ENCODE measurements at regions not wholly inside any gene's neighbourhood (a gene's known extent, or its start where the extent isn't known, plus 50 kb on each side); places are given as distances from the start of the nearest gene placed in this dataset.

- H3K9me3 ChIP-seq = no peaks in the 10 kb centered on the region
- no peaks in the 10 kb centered on the region for H3K27me3 ChIP-seq
- no peaks in the 10 kb centered on the region for H3K4me1 ChIP-seq (ENCODE audit: insufficient read depth)
- H3K27ac ChIP-seq = no peak overlapping the region
- intact Hi-C loops (cut with DNase I) = loop anchor here in 1 of 4 donors (10.0 kb wide), 1 partner anchor 58 kb away; no protein-coding TSS in a partner anchor
- DNase-seq = no peak
- 93 to 97% (median 94%) methylated on average over 2 of the region's 2 CpGs for WGBS, 3 donors
- H3K4me3 ChIP-seq = no peak overlapping the region
- no peak for TF ChIP-seq EP300 (IDR thresholded peaks at IDR 0.05)
- no peak for TF ChIP-seq POLR2A (IDR thresholded peaks at IDR 0.05)
- TF ChIP-seq CTCF (IDR thresholded peaks at IDR 0.05) = no peak
- H3K36me3 ChIP-seq = no peaks in the 10 kb centered on the region
Observed at GRCh38 chr15:70596354-70597055, 166.9 kb downstream of the UACA start.

GRCh38 chr15:70593795-70594194 is 169.6 kb downstream of the UACA start:
- Histone ChIP-seq H3K36me3 (no peaks in the 10 kb centered on the region), H3K27ac (no peak overlapping the region), H3K9me3 (no peaks in the 10 kb centered on the region), H3K4me3 (no peak overlapping the region), H3K4me1 (ENCODE audit: insufficient read depth) (no peaks in the 10 kb centered on the region), H3K27me3 (no peaks in the 10 kb centered on the region)
- no peak for DNase-seq
- intact Hi-C loops (cut with DNase I) = loop anchor here in 1 of 4 donors (10.0 kb wide), 1 partner anchor 61 kb away; no protein-coding TSS in a partner anchor
- TF ChIP-seq EP300 (IDR thresholded peaks at IDR 0.05) = no peak
- TF ChIP-seq CTCF (IDR thresholded peaks at IDR 0.05) = no peak
- TF ChIP-seq POLR2A (IDR thresholded peaks at IDR 0.05) = no peak

- WGBS, 3 donors = 60 to 67% (median 64%) methylated on average over 4 of the region's 4 CpGs
- no peaks in the 10 kb centered on the region for H3K36me3 ChIP-seq
- no peak overlapping the region for H3K4me3 ChIP-seq
- no peak for TF ChIP-seq CTCF (IDR thresholded peaks at IDR 0.05)
- no peak for TF ChIP-seq POLR2A (IDR thresholded peaks at IDR 0.05)
- TF ChIP-seq EP300 (IDR thresholded peaks at IDR 0.05) = no peak
- H3K27ac ChIP-seq = no peak overlapping the region
- no peaks in the 10 kb centered on the region for H3K9me3 ChIP-seq
- no peaks in the 10 kb centered on the region for H3K27me3 ChIP-seq
- no peak for DNase-seq
- no peaks in the 10 kb centered on the region for H3K4me1 ChIP-seq (ENCODE audit: insufficient read depth)
- intact Hi-C loops (cut with DNase I) = loop anchor here in 1 of 4 donors (10.0 kb wide), 1 partner anchor 65 kb away; no protein-coding TSS in a partner anchor
Observed at GRCh38 chr15:70589728-70590127, 173.6 kb downstream of the UACA start.

GRCh38 chr15:70589221-70589620 is 174.1 kb downstream of the UACA start:
- H3K27me3 ChIP-seq = no peaks in the 10 kb centered on the region
- intact Hi-C loops (cut with DNase I) = no loop called here
- no peak overlapping the region for H3K4me3 ChIP-seq
- no peak for DNase-seq
- H3K9me3 ChIP-seq = no peaks in the 10 kb centered on the region
- H3K27ac ChIP-seq = no peak overlapping the region
- no peaks in the 10 kb centered on the region for H3K36me3 ChIP-seq
- TF ChIP-seq POLR2A (IDR thresholded peaks at IDR 0.05) (no peak), CTCF (IDR thresholded peaks at IDR 0.05) (no peak), EP300 (IDR thresholded peaks at IDR 0.05) (no peak)
- H3K4me1 ChIP-seq (ENCODE audit: insufficient read depth) = no peaks in the 10 kb centered on the region
